Skin epidermis (tissue), 12 donors: ENCODE measurements at regions not wholly inside any gene's neighbourhood (a gene's known extent, or its start where the extent isn't known, plus 50 kb on each side); places are given as distances from the start of the nearest gene placed in this dataset.
"Not testable (repeated sequence)": the region's sequence is repeated elsewhere in the genome, so short reads cannot be mapped to it uniquely, and the experiment has no call there.

Experiments
- H3K27ac ChIP-seq, 21 experiments: fragments of 200-600 bp; sonication (generic) in 11 of 21; one replicate each; pipeline ENCODE4 v1.5.0; 2020; ENCODE audit warnings: mild to moderate bottlenecking in 3 of 21, inconsistent platforms in 2 of 21, moderate library complexity in 2 of 21
- H3K4me3 ChIP-seq, 7 experiments: fragments of 200-600 bp; sonication (generic) in 2 of 7; one replicate each; pipeline ENCODE4 v1.5.0; 2020; ENCODE audit warnings: inconsistent platforms in 2 of 7, mild to moderate bottlenecking in 2 of 7, moderate library complexity in 1 of 7

DNA sequence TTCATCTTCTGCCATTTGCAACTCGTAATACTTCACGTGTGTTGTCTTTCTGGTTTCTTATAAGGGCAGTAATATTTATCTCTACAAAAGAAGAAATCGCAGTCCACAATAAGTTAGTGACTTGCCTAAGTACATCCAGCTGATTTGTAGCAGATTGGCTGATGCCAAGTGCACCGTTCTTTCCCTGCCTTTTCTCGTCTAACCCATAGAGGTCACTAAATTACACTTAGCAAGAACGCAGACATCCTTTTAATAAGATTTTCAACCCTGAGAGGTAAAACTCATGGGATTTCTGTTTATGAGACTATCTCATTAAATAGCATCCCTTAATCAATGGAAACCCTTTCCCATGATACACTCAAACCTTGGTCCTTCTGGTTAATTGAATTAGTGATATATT is 408.6 kb upstream of the ACTRT1 start:
- Histone ChIP-seq H3K4me3 (no peak overlapping the region), H3K27ac (no peak overlapping the region)

DNA sequence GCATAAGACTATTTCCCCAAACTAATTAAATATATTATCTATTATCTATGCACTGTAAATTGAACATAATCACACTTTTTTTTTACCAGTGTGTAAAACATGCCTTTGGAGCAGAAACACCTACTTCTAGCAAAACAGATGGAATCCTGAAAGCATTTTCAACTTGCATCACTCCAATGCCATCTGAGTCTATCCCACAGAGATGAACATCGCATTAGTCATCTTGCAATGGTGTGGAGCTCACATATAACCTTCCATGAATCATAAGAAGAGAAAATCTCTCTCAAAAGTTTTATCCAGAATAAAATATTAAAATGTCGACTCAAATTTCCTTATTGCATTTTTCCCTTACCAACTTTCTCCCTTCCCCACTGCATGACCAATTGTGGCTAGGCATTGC is 406.7 kb upstream of the ACTRT1 start:
- Histone ChIP-seq H3K4me3 (no peak overlapping the region), H3K27ac (no peak overlapping the region)

DNA sequence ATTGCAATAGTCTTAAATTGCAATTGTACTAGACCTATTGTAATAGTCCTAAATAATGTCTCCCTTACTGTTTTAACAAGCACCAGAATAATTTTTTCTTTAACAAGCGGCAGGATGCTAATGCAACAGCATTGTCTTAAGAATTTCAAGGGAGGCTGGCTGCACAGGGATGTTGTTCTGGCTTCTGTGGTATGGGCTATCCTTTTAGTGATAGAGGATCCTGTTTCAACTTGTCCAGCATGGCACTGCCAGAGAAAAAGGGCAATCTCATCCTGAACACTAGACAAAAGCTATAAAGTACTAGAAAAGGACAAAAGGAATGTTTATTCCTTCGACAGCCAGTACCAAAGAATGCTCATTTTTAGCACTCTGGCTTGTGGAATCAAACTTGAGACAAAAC is 405.5 kb upstream of the ACTRT1 start:
- H3K4me3 ChIP-seq, result no peak overlapping the region

DNA sequence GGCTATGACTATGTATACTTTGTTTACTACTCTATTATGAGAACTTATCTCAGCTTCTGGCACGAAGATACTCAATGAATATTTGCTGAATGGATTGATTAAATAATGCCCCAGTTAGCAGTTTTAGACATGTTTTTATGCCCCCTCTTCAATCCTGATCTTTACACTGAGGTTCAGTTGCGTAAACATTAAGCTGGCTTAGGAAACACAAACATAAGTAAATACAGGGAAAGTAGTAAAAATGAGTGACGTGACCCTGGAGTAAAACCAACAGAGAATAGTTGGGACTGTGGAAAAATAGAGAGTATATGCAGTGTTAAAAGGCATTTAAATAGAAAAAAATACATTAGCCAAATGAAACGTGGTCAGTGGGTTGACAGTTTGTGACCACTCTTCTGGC is 387.0 kb upstream of the ACTRT1 start:
- Histone ChIP-seq H3K4me3 (no peak overlapping the region), H3K27ac (no peak overlapping the region)

More for the DNA sequence above, 405.5 kb upstream of the ACTRT1 start:
- no peak overlapping the region for H3K27ac ChIP-seq

DNA sequence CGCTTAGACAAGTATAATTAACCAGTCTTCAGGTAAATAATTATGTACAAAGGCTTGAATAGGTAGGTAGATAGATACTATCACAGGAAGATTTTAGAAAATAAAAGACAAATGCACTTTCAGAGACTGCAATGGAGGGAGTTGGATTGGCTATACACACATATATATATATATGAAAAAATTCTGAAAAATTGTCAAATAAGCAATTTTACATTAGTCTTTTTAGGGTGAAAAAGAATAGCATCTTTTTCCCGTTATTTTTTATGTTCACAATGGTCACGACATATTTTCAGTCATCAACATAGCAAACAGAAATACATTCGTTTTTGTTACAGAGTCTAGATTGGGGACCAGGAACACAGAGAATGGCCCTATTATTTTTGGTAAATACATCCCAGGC is 385.9 kb upstream of the ACTRT1 start:
- no peak overlapping the region for H3K4me3 ChIP-seq
- no peak overlapping the region for H3K27ac ChIP-seq

DNA sequence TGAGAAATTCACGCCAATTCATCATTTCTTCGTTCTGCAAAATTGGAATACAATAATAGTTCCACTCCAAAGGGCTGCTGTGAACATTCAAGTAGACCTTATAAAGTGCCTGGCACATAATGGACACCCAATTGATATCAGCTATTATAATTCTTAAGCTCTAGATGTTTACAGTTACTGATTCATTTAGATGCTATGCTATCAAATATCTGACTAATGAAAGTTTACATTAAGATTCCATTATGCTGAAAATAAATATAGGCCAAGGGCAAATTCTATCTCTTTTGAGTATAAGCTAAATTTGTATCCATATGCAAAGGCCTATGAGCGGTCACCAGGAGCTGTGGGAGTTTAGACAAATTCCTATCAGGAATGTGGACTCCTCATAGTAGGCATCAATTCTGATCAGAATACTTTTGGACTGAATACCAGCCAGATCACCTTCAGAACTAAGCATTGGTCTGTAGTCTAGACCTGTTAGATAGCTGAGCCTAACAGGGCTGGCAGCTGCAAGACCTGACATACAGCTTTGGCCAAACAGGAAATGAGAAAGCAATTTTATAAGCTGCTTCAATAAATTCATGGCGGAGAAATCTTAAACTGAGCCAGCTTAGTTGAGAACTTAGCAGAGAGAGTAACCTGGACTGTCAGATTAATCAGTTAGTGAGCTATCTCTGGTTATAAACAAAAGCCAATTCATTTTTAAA is 384.3 kb upstream of the ACTRT1 start:
- H3K27ac ChIP-seq, result no peak overlapping the region
- H3K4me3 ChIP-seq, result no peak overlapping the region

DNA sequence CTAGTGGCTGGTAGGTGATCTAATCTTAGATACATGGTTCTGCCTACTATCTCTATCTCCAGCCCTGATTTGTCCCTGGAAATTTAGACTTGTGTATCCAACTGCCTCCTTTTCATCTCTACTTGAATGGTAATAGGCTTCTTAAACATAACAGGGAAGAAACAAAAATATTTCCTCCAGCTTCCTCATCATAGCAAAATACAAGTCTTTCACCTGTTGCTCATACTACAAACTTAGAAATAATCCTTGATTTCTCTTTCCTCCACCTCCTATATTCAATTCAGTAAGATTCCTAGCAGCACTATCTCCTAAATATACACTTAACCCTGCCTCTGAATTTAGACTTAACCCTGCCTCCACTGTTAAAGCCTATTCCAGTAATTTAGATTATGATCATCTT is 373.3 kb upstream of the ACTRT1 start:
- Histone ChIP-seq H3K27ac (no peak overlapping the region), H3K4me3 (no peak overlapping the region)

DNA sequence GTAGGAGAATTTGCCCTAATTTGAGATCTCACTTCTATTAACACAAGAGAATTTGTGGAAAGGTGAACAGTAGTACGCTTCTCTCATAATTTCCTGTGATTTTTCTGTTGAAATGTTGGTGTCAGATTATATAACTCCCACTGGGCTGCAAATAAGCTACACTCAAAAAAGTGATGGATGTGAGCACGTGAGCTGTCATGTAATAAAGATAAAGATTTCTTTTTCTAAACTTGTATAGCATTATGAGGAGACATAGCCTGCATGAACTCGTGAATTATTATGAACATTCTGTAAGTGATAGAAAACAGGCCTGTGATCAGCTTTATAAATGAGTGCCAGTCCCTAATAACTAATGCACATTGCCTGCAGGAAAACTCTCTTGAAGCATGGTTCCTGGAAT is 356.6 kb upstream of the ACTRT1 start:
- Histone ChIP-seq H3K27ac (no peak overlapping the region), H3K4me3 (no peak overlapping the region)

DNA sequence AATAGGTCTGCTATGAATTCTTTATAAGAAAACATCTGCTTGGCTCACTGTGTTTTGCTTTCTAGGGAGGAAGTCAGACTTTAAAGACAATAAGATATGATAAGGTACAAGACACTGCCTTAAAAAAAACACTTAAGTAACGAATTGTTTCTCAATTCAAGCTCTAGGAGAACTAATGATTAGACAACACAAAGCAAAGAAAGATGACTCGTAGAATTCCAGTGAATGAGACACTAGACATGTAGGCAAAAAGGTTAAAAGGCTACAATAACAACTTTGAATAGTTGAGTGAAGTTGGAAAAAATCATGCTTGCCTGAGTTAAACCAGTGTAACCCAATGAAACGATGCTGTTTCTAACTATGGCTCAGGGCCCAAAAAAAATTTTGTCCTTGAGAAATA is 344.4 kb upstream of the ACTRT1 start:
- Histone ChIP-seq H3K27ac (no peak overlapping the region), H3K4me3 (no peak overlapping the region)

DNA sequence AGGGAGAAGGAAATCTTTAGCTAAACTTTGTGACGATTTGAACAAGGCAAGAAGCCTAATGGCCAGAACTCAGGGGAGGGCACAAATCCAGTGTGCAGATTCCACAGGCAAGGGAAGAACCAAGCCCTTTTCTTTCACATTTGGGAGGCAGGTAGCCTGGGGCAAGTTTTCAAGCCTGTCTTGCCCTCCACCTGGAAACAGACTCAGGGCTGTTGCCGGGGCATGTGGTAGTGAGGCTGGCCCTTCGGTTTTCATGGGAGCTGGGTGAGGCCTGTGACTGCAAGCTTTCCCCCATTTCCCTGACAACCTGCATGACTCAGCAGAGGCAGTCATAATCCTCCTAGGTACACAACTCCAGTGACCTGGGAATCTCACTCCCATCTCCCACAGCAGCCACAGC is 331.6 kb upstream of the ACTRT1 start:
- peak overlapping the region in 1 of 21 experiments; percentile 14 for H3K27ac ChIP-seq

DNA sequence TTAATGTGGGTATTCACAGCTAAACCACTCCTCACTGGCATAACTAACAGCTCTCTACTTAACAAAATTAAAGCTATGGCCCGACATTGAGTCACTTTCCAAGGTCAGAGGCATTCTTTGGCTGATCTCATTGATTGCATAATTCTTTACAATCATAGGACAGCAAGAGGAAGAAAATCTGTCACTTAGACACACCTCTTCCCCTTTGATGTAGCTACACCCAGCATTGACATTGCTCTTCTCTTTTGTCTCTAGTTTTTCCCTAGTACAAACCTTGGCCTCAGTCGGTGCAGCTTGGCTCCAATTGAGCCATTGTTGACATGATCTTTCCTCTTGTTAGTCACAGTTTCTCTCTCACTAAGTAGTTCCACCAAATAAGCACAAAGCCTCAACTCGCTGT is 313.3 kb upstream of the ACTRT1 start:
- H3K4me3 ChIP-seq, result no peak overlapping the region

More for the DNA sequence above, 331.6 kb upstream of the ACTRT1 start:
- H3K4me3 ChIP-seq, result not testable (repeated sequence)

DNA sequence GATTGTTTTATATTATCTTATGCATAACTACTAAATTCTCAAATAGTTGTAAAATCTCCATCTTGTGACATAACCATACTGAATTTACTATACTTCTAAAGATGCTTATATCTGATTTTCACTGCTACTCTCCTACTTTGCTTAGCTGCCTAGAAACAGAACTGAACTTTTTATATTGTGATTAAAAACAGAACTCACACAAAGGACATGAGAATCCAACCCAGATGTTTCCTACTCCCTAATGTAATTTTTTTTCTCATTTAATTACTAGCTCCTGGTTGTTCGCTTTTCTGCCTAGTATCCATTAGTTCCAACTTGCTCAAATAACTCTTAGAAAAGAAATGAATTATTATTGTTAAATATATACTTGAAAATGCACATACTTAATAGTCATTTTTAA is 283.5 kb upstream of the ACTRT1 start:
- Histone ChIP-seq H3K4me3 (no peak overlapping the region), H3K27ac (no peak overlapping the region)

More for the DNA sequence above, 313.3 kb upstream of the ACTRT1 start:
- H3K27ac ChIP-seq, result no peak overlapping the region

DNA sequence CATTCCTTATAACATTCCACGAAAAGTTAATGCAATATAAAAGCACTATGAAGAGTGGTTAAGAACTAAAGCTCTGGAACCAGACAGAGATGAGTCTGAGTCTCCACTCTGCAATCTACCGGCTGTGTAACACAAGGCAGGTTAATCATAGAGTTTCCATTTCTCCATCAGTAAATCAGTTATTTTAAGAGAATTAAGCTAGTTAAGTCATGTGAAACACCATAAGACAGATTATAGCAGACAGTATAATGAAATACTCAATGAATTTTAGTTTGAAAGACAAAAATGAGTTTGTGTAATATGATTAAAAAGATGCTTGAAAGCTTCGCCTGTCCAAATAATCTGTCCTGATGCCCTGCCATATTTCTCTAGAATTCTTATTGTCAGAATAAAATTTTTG is 282.6 kb upstream of the ACTRT1 start:
- Histone ChIP-seq H3K4me3 (no peak overlapping the region), H3K27ac (no peak overlapping the region)

DNA sequence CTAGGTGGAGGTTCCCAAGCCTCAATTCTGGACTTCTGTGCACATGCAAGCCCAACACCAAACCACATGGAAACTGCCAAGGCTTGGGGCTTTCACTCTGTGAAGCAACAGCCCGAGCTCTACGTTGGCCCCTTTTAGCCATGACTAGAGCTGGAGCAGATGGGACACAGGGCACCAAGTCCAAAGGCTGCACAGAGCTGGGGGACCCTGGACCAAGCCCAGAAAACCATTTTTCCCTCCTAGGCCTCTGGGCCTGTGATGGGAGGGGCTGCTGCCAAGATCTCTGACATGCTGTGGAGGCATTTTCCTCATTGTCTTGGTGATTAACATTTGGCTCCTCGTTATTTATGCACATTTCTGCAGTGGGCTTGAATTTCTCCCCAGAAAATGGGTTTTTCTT is 258.7 kb upstream of the ACTRT1 start:
- Histone ChIP-seq H3K27ac (no peak overlapping the region), H3K4me3 (no peak overlapping the region)

DNA sequence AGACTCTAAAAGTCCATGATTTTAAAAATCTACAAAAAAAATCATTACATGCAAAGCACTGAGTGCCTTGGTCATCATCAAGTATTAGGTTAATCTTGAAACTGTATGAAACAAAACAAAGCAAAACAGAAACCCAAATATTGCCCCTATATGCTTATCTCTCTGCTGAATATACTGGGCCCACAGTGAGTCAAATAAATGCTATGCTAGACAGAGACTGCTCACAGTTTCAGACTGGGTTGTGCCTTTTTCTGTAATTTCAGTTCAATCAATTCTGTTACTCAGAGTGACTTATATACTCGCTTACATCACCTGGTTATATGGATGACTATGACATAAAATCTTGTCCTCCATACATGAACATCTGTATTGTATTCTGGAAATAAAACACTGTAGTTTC is 257.1 kb upstream of the ACTRT1 start:
- H3K27ac ChIP-seq, result no peak overlapping the region
- no peak overlapping the region for H3K4me3 ChIP-seq

DNA sequence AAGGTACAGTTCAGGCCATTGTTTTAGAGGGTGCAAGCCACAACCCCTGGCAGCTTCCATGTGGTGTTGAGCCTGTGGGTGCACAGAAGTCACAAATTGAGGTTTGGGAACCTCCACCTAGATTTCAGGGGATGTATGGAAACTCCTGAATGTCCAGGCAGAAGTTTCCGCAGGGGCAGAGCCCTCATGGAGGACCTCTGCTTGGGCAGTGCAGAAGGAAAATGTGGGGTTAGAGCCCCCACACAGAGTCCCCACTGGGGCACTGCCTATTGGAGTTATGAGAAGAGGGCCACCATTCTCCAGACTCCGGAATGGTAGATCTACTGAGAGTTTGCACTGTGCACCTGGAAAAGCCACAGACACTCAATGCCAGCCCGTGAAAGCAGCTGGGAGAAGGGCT is 242.0 kb upstream of the ACTRT1 start:
- H3K4me3 ChIP-seq, result no peak overlapping the region
- H3K27ac ChIP-seq, result no peak overlapping the region

DNA sequence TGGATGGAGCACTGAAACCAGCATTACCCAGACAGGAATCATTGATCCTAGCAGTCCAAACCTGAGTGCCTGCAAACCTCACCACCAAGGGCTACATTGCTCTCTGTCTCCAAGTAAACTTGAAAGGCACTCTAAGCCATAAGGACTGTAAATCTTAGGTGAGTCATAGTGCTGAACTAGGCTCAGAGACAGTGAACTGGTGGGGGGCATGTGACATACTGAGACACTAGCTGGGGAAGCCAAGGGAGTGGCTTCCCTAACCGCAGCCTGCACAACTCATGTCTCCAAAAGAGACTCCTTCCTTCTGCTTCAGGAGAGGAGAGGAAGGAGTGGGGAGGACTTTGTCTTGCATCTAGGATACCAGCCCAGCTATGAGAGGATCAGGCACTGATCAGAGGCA is 235.5 kb upstream of the ACTRT1 start:
- H3K4me3 ChIP-seq, result no peak overlapping the region
- H3K27ac ChIP-seq, result no peak overlapping the region

DNA sequence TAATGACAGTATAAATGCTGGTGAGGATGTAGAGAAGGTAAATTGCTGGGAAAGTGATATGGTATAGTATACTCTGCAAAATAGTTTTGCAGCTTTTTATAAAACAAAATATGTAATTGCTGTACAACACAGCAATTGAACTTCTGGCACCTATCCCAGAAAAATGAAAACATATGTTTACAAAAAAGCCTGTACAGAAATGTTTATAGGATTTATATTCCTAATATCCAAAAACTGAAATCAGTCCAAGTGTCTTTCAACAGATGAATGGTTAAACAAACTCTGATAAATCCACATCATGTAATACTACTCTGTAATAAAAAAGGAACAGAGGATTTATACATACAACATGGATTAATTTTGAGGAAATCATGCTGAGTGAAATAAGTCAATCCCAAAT is 198.4 kb upstream of the ACTRT1 start:
- H3K4me3 ChIP-seq, result no peak overlapping the region
- no peak overlapping the region for H3K27ac ChIP-seq

DNA sequence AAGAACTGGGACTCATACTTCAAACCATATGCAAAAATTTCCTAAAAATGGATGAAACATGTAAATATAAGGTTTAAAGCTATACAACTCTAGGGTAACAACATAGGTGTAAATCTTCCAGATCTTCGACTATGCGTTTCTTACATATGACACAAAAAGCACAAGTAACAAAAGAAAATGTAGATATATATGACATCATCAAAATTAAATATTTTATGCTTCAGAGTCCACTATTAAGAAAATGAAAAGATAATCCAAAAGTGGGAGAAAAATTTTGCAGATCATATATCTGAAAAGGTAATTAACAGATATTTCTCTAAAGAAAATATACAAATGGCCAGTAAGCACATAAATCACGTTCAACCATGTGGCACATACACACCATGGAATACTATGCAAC is 164.2 kb upstream of the ACTRT1 start:
- H3K27ac ChIP-seq, result no peak overlapping the region
- H3K4me3 ChIP-seq, result no peak overlapping the region

DNA sequence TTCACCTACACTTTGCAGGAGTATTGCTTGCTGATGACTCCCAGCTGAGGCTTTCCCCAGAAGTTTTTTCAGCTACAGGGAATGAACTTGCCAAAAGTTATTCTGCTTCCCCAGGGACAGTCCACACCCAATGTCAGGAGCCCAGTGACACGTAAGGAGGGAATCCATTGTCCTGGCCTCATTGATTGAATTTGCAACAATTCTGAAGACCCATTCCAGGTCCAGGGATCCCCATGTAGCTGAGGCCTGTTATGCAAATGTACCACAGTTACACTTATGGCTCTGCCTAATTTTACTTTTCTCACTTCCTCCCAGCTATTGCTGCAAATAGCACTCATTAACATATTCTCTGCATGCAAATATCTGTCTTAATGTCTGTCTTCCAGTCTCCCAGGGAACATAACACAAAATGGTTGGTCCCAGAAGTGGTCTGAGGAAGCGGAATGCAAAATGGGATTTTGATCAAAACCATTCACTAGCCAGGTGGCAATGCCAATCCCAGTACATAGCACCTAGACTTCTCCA is 113.7 kb upstream of the ACTRT1 start:
- Histone ChIP-seq H3K27ac (no peak overlapping the region), H3K4me3 (no peak overlapping the region)

DNA sequence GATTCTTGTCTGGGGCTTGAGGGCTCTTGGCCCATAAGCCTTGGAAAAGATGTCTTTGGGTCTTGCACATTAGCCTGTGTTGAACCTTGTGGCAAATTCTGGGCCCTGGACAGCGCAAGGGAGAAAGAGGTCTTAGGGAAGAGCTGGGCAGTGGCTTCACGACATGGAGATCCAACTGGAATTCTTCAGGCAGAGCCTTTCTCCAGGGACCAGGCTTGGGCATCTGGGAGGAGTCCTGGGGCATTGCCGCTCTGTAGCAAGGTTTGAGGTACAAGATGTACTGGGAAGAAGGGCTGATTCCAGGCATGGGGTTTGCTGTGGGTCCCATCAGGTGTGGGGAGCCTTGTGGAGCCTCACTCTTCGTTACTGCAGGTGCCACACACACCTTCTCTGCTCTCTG is 104.0 kb upstream of the ACTRT1 start:
- H3K27ac ChIP-seq, result no peak overlapping the region
- H3K4me3 ChIP-seq, result no peak overlapping the region

DNA sequence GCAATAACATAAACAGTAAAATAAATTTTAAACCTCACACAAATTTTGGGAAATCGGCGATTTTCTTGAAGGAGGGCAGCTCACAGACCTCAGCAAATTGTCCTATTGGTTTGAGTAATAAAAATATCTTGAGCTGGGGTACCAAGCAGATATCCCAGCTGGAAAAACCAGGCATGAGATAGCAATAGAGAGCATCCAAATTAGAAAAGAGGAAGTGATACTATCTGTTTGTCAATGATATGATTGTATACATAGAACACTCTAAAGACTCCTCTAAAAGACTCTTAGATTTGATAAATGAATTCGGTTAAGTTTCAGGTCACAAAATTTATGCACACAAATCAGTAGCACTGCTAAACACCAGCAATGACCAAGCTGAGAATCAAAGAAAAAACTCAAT is 90.5 kb upstream of the ACTRT1 start:
- H3K27ac ChIP-seq, result no peak overlapping the region
- no peak overlapping the region for H3K4me3 ChIP-seq
